ENCODE measurements at regions not wholly inside any gene's neighbourhood (a gene's known extent, or its start where the extent isn't known, plus 50 kb on each side); places are given as distances from the start of the nearest gene placed in this dataset.
"Not testable (repeated sequence)": the region's sequence is repeated elsewhere in the genome, so short reads cannot be mapped to it uniquely, and the experiment has no call there.

DNA sequence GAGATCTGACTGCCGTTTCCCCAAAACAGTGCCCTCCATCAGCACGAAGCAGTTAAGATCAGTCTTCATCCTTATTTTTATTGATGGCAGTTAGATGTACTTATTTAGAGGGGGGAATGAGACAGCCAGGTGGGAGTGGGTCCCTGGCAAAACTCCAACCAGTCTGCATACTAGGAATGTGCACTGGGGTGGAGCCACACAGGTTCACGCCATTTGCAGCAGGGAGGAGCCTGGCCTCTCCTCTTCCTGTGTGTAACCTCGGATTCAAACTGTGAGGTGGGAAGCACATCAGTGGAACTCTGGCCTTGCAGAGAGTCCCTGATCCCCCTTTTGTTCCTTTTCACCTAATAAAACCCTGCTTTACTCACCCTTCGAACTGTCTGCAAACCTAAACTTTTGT lies 987.7 kb upstream of the GRIA3 start:
- DNase-seq (ENCODE audit: low read depth in 2 of 2), result no peak

DNA sequence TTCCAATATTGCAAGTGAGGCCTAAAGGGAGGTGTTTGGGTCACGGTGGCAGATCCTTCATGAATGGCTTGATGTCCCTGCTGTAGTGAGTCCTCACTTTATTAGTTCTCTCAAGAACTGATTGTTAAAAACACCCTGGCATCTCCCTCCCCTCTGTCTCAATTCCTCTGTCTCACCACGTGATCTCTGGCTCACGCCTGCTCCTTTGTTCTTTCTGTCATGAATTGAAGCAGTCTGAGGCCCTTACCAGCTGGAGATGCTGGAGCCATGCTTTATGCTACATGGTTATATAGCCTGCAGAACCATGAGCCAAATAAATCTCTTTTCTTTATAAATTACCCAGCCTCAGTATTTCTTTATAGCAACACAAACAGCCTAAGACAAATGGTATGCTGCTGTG lies 980.7 kb upstream of the GRIA3 start:
- DNase-seq (ENCODE audit: low read depth in 2 of 2), result no peak

DNA sequence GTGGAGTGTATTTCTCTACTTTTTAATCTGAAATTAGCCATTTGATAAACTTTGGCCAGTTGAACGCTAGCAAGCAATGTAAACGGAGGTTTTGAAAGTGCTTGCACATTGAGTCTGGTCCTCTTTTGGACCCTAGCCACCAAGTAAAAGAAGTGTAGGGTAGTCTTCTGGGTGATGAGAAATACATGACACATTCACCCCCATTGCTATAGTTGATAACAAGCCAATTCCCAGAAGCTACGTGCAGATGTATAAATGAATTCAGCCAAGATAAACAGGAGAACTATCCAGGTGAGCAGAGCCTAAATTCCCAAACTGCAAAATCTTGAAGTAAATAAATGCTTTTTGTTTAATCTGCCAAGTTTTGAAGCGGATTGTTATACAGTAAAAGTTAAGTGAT lies 965.4 kb upstream of the GRIA3 start:
- no peak for DNase-seq (ENCODE audit: low read depth in 2 of 2)

DNA sequence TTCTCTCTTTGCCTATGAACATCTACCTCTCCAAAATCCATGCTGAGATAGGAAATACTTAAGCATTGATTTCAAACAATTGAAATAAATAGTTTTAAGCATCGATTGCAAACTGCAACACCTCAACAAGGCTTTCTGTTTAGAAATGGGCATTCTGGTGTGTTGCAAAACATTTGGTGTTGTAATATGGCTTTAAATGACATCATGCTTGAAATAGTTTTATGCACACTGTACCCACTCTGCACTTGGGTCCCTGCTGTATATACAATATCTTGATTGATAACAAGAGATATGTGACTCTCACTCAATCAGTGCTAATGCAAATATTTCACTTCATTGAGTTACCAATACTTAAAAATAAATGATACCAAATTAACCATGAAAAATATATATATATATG lies 964.9 kb upstream of the GRIA3 start:
- no peak for DNase-seq (ENCODE audit: low read depth in 2 of 2)

DNA sequence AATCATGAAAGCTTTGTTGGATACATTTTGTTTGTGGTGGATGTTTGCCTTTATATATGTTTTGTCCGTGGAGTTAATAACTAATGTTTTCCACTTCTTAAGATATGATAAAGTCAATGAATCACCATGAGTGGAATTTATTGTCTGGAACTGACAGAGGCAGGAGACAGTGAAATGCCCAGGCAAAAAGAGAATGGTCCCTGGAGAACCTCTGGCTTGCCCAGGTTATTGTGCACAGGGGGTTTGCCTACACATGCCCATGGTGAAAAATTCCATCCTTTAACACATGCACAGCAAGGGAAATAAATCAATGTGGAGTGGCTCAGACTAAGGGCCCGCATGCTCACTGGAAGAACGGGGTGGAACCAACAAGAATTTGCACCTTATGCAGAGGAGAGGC lies 964.3 kb upstream of the GRIA3 start:
- no peak for DNase-seq (ENCODE audit: low read depth in 2 of 2)

DNA sequence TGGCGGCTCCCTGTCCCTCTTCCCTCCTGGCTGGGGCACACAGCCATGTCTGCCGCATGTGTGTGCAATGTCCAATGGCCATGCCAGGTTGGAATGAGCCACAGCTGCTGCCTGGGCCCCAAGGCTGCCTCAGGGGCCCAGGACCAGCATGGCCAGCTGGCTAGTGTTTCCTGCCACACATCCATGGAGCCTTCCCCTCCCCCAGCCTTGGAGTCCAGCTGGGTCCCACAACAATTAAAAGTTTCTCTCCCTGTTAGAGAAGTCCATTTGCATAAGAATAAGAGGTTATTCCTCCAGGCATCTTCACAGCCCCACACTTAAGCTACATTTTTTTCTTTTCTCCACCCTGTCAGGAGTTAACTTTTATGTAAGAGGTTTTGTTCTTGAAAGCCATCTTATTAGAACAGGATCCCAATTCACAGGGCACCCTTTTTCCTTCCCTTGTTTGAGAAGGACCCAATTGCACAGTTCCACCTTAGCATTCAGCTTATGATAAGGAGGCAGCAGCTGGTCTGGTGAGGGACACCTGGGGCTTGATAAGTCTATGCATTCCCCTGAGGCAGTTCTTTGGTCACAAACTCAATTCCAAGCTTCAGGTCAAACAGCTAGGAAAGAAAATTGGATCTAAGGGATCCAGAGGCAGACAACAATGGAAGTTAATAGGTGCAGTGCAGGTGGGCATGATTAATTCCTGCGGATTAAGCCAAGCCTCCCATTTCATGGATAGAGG lies 963.3 kb upstream of the GRIA3 start:
- no peak for DNase-seq (ENCODE audit: low read depth in 2 of 2)

DNA sequence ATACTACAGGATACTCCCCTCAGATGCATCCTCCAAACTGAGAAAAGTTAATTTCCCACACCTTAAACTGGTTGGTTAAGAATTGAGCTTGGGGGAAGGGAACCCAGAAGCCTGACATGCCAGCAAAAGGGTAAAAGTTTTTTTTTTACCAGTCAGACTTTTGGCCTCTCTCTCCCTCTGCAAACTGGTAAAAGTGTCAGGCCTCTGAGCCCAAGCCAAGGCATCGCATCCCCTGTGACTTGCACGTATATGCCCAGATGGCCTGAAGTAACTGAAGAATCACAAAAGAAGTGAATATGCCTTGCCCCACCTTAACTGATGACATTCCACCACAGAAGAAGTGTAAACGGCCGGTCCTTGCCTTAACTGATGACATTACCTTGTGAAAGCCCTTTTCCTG lies 962.3 kb upstream of the GRIA3 start:
- not testable (repeated sequence) for DNase-seq (ENCODE audit: low read depth in 2 of 2)

DNA sequence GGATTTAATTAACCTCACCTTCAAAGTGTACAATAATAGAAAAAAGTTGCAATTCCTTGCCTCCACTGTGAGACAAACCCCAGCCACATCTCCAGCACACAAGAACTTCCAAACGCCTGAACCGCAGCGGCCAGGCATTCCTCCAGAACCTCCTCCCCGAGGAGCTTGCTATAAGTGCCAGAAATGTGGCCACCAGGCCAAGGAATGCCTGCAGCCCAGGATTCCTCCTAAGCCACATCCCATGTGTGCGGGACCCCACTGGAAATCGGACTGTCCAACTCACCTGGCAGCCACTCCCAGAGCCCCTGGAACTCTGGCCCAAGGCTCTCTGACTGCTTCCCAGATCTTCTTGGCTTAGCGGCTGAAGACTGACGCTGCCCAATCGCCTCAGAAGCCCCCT lies 959.9 kb upstream of the GRIA3 start:
- not testable (repeated sequence) for DNase-seq (ENCODE audit: low read depth in 2 of 2)

DNA sequence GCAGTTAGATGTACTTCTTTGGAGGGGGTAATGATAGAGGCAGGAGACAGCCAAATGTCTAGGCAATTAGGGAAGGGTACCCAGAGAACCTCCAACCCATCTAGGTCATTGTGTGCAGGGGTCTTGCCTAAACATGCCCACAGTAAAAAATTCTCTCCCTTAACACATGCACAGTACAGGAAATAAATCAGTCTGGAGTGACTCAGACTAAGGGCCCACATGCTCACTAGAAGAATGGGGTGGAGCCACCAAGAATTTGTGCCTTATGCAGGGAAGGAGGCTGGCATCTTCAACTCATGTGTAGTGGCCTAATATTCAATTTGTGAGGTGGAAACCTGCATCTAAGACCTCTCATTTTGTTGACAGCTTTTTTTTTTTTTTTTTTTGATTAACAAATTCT lies 945.3 kb upstream of the GRIA3 start:
- DNase-seq (ENCODE audit: low read depth in 2 of 2), result no peak

DNA sequence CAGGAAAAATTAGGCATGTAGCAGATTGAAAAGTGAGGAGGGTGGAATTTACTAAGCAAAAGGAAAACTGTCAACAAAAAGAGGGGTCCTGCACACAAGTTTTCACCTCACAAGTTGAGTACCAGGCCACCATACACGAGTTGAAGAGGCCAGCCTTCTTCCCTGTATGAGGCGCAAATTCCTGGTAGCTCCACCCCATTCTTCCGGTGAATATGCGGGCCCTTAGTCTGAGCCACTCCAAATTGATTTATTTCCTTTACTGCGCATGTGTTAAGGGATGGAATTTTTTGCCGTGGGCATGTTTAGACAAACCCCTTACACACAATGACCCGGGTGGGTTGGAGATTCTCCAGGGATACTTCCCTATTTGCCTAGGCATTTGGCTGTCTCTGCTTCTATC lies 942.1 kb upstream of the GRIA3 start:
- DNase-seq (ENCODE audit: low read depth in 2 of 2), result no peak

DNA sequence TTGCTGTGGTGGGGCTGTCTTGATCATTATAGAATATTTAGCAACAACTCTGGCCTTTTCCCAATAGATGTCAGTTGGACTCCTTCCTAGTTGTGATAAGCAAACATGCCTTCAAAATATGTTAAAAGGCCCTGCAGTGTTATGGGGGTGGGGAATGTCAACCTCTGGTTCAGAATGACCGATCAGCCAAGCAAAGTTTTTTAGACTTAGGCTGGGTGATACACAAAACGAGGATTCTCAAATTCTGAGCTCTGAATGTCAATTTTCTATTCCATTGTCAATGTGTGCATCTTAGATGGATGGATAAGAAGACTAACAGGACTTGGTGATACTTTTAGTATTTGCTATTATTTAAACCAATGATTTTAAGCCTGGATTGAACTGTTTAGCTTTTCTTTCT lies 940.0 kb upstream of the GRIA3 start:
- DNase-seq (ENCODE audit: low read depth in 2 of 2), result no peak

DNA sequence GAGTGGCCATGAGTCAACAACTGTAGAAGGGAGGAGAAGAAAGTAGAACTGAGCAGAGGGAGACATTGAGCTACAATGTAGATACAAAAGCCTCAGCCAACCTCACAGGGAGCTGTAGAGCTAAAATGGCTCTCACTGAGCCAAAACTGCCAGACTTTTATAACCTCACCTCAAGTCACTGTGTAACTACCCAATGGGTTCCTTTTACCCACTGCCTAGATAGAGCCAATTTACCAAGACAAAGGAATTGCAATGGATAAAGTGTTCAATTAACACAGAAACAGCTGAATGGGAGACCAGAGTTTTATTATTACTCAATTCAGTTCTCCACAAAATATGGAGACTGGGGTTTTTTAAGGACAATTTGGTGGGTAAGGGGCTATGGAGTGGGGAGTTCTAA lies 938.9 kb upstream of the GRIA3 start:
- no peak for DNase-seq (ENCODE audit: low read depth in 2 of 2)

DNA sequence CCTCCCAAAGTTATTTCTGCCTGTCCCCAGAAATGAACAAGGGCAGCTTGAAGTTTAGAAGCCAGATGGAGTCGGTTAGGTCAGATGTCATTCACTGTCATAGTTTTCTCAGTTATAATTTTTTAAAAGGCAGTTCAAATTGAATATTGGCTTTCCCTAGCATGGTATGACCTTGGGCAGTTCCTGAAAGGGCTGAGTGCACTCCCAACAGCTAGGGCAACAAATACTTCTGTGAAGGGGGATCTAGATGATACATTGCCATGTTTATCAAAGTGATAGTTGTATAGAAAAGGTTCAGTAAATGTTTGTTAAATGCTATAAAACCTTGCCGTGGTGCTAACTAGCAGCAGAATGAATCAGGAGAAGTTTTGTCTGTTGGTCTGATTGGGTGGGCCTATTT lies 938.1 kb upstream of the GRIA3 start:
- DNase-seq (ENCODE audit: low read depth in 2 of 2), result no peak

DNA sequence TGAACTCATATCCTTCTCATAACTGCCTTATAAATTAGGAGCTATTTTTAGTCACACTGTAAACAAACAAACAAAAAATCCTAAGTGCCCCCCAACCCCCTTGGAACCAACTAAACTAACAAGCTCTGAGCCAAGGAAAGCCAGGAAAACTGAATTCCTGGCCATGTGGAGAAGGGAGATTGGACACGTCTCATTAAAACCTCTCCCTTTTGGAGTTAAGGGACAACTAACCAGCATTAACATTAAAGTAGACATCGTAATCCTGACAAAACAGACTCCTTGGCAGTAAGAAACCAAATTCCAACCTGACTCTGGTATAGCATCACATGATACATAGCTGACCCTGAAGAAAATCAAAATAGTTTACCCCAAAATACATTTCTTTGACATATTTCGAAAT lies 937.1 kb upstream of the GRIA3 start:
- no peak for DNase-seq (ENCODE audit: low read depth in 2 of 2)

DNA sequence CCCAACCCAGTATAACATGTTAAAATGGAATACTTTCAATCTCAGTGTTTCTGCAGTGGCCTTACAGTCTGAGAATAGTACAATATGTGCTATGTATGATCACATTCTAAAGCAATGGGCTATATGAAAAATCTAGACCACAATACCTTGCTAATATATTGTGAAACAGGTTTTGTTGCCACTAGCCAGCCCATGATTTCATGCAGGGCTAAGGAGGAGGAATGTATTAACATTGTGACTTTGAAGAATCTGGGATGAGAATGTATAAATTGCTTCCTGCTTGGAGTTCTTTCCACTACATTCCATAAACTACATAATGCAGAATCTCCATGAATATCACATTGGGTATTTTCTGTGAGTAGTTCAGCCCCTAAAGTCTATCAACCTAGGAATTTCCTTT lies 935.4 kb upstream of the GRIA3 start:
- DNase-seq (ENCODE audit: low read depth in 2 of 2), result no peak

DNA sequence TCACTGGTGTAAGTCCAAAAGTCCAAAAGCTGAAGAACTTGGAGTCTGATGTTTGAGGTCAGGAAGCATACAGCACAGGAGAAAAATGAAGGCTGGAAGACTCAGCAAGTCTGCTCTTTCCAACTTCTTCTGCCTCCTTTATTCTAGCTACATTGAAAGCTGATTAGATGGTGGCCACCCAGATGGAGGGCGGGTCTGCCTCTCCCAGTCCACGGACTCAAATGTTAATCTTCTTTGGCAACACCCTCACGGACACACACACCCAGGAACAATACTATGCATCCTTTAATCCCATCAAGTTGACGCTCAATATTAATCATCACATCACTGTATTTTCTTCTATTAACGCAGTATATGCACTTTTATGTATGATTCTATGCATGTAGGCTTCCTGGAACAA lies 931.6 kb upstream of the GRIA3 start:
- DNase-seq (ENCODE audit: low read depth in 2 of 2), result no peak

DNA sequence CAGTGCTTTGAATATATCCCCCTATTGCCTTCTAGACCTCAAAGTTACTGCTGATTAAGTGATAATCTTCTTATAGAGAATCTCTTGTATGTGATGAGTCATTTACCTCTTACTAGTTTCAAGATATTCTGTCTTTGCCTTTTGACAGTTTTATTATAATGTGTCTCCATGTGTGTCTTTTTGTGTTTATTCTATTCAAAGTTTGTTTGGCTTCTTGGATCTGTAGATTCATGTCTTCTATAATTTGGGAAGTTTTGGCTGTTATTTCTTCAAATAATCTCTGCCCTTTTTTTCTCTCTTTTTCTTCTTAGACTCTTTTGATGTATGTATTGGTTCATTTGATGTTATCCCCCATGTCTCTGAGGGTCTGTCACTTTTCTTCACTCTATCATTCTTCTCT lies 915.7 kb upstream of the GRIA3 start:
- no peak for DNase-seq (ENCODE audit: low read depth in 2 of 2)

DNA sequence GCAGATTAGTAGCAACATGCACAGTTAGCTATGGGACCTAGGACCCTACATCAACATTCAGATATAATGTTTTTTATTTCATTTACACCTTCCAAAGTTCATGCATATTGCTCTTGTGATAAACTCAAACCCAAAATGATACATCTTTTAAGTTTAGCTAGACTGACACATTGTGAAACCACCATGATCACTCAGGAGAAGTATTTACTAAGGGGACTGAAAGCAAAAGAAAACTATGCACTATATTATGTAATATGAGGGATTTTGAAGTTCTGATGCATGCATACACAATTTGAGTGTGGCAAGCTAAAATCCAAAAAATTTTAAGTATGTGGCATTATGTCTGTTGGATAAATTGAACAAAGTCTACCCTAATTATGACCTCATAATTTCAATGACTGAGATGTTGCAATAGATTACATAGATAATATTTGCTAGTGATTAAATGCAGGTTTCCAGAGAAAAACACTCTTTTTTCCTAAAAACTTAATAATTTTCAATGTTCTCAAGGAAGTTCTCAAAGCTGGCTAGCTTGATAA lies 914.8 kb upstream of the GRIA3 start:
- no peak for DNase-seq (ENCODE audit: low read depth in 2 of 2)

DNA sequence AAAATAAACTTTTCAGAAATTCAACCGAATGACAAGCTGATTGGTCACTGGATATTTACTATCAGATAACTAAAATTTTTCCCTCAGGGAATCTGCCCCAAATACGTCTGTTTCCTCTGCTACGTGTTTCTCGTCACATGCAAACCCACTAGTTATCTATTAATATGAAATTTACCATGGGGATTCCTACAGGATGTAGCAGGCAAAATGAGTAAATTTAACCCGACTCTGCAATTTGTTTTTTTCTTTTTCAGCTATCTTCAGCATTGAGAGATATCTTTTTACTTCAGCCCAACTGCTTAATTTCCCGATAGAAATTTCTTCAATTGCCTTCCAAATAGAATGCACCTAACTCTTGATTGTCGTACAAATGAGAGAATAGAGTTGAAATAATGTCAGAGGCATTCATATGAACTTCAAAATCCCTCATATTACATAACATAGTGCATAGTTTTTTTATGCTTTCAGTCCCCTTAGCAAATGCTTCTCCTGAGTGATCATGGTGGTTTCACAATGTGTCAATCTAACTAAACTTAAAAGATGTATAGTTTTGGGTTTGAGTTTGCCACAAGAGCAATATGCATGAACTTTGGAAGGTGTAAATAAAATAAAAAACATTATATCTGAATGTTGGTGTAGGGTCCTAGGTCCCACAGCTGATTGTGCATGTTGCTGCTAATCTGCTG lies 913.1 kb upstream of the GRIA3 start:
- DNase-seq (ENCODE audit: low read depth in 2 of 2), result no peak

DNA sequence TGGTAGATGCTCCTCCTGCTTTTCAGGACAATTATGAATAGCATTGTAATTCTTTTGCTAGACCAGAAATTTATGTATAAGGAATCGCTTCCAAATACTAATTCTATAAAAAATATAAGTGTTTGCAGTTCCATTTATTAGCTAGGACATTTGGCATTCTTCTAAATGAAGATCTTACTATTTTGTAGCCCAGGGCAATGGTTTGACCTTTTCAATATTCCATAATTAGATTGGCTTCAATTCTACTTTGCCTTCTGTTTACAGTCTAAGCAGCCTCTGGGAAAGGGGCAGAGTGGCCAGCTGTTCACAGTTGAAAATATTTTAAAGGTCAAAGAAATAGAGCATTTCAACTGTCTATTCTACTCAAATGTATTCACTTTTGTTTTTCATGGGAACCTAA lies 912.1 kb upstream of the GRIA3 start:
- no peak for DNase-seq (ENCODE audit: low read depth in 2 of 2)

DNA sequence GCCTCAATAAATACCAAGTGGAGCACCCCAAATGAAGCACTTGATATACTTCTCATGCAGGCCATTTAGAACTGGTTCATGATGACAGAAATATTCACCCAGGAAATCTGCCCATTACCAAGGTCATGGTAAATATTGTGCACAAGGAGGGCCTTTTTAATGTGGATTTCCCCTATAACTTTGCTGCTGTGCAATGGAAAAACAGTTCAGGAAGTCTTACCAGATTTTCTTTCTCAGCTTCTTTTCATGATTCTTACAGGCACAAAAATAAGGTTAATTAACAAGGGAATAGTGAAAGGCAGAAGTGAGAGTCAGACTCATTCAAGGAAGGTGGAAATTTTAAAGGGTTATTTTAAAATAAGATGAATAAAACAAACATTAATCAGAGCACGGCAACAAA lies 904.3 kb upstream of the GRIA3 start:
- no peak for DNase-seq (ENCODE audit: low read depth in 2 of 2)

DNA sequence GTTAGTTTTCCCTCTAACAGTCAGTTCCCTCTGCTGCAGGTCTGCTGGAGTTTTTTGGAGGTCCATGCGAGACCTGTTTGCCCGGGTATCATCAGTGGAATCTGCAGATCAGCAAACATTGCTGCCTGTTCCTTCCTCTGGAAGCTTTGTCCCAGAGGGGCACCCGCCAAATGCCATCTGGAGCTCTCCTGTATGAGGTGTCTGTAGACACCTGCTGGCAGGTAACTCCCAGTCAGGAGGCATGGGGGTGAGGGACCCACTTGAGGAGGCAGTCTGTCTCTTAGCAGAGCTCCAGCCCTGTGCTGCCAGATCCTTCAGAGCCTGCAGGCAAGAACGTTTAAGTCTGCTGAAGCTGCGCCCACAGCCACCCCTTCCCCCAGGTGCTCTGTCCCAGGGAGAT lies 884.3 kb upstream of the GRIA3 start:
- DNase-seq (ENCODE audit: low read depth in 2 of 2), result not testable (repeated sequence)

DNA sequence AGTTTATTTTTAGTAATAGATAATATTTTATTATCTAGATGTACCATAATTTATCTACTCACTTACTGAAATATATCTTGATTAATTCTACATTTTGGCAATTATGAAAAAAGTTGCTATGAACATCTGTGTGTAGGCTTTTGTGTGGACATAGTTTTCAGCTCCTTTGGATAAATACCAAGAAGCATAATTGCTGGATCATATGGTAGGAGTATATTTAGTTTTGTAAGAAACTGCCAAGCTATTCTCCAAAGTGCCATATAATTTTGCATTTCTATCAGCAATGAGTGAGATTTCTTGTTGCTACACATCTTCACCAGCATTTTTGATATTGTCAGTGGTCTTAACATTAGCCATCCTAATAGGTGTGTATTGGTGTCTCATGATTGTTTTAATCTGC lies 882.6 kb upstream of the GRIA3 start:
- no peak for DNase-seq (ENCODE audit: low read depth in 2 of 2)

DNA sequence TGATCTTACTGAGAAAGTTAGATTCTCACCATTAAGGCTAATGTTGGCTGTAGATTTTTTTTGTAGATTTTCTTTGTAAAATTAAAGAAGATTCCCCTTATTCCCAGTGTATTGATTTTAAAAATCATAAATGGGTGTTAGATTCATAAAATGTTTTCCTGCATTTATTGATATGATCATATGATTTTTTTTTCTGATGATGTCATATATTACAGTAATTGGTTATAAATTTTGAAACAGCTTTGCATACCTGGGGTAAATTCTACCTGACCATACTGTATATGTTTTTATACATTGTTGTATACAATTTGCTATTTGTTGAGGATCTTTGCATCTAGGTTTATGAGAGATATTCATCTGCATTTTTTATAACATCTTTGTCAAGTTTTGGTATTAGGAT lies 880.3 kb upstream of the GRIA3 start:
- DNase-seq (ENCODE audit: low read depth in 2 of 2), result no peak

Data from stimulated activated CD4-positive, alpha-beta T cell treated with anti-CD3 and anti-CD28 coated beads, Interleukin-1b, Interleukin-23, amount 100 ng/mL, for 4 hours (primary cell).